ENCODE measurements at regions not wholly inside any gene's neighbourhood (a gene's known extent, or its start where the extent isn't known, plus 50 kb on each side); places are given as distances from the start of the nearest gene placed in this dataset.

- DNase-seq (ENCODE audit: low read depth) = no peak
- no peak overlapping the region for H3K4me3 ChIP-seq (ENCODE audit: low read depth, low read length)
- TF ChIP-seq CTCF (IDR thresholded peaks at IDR 0.05; ENCODE audit: insufficient read depth, low read depth, low read length) = no peak
Observed at GRCh38 chr14:51307551-51307950, 67.5 kb downstream of the TMX1 start.

DNA sequence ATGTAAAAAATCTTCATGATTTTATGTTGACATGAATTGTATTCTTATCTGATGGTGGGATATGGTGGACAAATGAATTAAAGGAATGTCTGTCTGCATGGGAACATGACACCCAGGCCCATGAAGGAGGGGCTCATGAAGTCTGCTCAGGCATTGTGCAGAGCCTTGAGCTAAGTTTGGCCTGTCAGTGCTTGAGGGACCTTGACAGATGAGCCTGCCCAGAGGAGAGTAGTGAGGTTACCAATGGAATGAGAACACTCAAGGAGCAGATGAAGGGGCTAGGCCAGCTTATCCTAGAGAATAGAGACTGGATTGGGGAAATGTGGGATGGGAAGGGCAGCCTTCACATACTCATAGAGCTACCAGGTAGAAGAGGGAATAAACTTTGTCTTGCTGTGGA is 68.8 kb downstream of the TMX1 start:
- no peak for TF ChIP-seq CTCF (IDR thresholded peaks at IDR 0.05; ENCODE audit: insufficient read depth, low read depth, low read length)
- no peak for DNase-seq (ENCODE audit: low read depth)
- H3K4me3 ChIP-seq (ENCODE audit: low read depth, low read length) = no peak overlapping the region

- no peak overlapping the region for H3K4me3 ChIP-seq (ENCODE audit: low read depth, low read length)
- no peak for TF ChIP-seq CTCF (IDR thresholded peaks at IDR 0.05; ENCODE audit: insufficient read depth, low read depth, low read length)
- DNase-seq (ENCODE audit: low read depth) = peak; percentile 77
Observed at GRCh38 chr14:51310505-51310944, 70.5 kb downstream of the TMX1 start.

DNA sequence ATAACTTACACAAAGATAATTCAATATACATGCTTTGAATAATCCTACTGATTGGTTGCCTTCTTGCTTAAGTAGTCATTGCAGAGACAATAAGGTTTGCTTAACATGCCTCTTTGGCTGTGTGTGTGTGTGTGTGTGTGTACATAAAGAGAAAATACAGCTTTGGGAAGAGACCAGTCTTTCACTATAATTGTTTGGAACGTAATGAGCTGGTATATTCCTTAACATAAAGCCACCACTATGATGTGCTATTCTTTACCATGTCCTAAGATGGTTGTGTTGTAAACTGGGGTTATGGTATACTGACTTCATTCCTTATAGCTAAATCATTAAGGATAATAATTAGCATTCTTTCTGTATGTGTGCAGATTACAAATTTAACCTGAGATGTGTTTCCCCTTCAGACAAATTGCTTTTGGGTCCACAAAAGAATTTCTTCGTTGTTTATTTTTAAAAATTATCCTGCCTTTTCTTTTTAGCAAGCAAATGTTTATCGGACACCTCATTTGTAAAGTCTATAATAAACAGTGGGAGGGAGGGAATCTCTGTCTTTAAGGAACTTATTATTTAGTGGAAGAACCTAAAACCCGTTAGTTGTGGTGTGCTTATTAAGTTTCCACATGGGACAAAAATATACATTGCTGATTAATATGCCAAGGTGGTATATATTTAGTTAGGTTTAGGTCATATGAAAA is 74.4 kb downstream of the TMX1 start:
- no peak for DNase-seq (ENCODE audit: low read depth)
- TF ChIP-seq CTCF (IDR thresholded peaks at IDR 0.05; ENCODE audit: insufficient read depth, low read depth, low read length) = no peak
- no peak overlapping the region for H3K4me3 ChIP-seq (ENCODE audit: low read depth, low read length)

DNA sequence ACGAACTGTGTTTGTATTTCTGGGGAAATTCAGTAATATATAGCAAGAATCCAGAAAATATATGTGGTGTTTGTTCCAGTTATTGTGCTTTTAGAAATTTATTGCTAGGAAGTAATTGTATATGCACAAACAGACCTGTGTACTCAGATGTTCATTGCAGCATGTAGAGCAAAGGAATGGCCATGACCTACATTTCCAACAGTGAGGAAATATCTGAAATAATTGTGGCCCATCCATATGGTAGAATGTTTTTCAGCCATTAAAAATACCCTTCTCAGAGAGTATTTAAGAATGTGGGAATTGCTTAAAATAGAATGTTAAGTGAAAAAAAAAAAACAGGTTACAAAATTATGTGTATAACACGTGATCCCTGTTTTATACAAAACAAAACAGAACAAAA is 77.3 kb downstream of the TMX1 start:
- peak; percentile 49 for DNase-seq (ENCODE audit: low read depth)
- TF ChIP-seq CTCF (IDR thresholded peaks at IDR 0.05; ENCODE audit: insufficient read depth, low read depth, low read length) = no peak

DNA sequence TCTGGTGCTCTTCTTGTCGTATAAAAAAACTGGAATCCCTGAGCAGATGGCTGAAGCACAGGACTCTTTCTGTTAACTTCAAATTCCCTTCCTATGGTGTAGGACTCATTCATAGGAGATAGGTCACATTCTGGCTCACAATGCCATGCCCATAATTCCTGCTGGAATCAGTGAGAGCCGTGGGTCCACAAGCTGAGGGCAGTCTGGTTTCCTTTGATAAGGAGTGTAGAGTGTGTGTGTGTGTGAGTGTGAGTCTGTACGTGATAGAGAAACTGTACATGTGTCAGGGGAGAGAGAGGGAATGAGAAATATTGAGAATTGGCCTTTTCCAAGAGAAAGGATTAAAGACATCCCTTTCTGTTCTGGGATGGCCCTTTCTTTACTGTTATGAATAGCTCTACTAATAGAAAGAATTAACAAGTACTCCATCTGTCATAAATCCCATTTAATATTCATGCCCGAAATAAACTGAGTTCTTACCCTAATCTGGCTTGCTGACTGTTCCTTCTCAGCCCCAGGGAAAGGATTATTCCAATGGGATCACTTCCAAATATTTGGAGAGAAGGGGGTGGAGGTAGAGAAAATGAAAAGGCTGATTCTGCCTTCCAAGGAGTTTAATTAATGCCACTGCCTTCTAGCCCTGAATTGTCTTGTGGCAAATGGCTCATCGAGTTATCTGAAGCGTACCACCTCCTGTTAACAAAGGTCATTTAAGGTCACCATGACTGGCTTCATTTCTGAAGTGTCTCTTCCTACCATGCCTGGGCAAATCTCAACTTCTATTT is 79.0 kb downstream of the TMX1 start:
- DNase-seq (ENCODE audit: low read depth) = no peak

More for the DNA sequence above, 77.3 kb downstream of the TMX1 start:
- H3K4me3 ChIP-seq (ENCODE audit: low read depth, low read length) = no peak overlapping the region

More for the DNA sequence above, 79.0 kb downstream of the TMX1 start:
- no peak overlapping the region for H3K4me3 ChIP-seq (ENCODE audit: low read depth, low read length)
- no peak for TF ChIP-seq CTCF (IDR thresholded peaks at IDR 0.05; ENCODE audit: insufficient read depth, low read depth, low read length)
